Upper lobe of left lung (tissue), 6 donors: ENCODE measurements at regions not wholly inside any gene's neighbourhood (a gene's known extent, or its start where the extent isn't known, plus 50 kb on each side); places are given as distances from the start of the nearest gene placed in this dataset.
"Not testable (repeated sequence)": the region's sequence is repeated elsewhere in the genome, so short reads cannot be mapped to it uniquely, and the experiment has no call there.

Source experiments
- ATAC-seq, 2 donors: fragments of 200-7000 bp; cut with Tn5 transposase; one replicate each; pipeline ENCODE4 v1.9.1; 2022; ENCODE audit warnings: mild to moderate bottlenecking in 2 of 2, moderate library complexity in 2 of 2; ENCODE audit not compliant: low FRiP score in 2 of 2
- DNase-seq, 2 donors: peaks; one replicate each; pipeline ENCODE4 v3.0.0-alpha.2; 2019 to 2020
- H3K27ac ChIP-seq, 4 donors: fragments of 200-600 bp; sonication (generic); one replicate each; pipeline ENCODE4 v1.5.1; 2016 to 2019
- H3K27me3 ChIP-seq, 4 donors: fragments of 200-600 bp; sonication (generic); one replicate each; pipeline ENCODE4 v1.5.1; 2017 to 2019
- H3K36me3 ChIP-seq, 4 donors: fragments of 200-600 bp; sonication (generic); one replicate each; pipeline ENCODE4 v1.5.1; 2016 to 2019
- H3K4me1 ChIP-seq, 4 donors: fragments of 200-600 bp; sonication (generic); one replicate each; pipeline ENCODE4 v1.5.1; 2018 to 2019
- H3K4me3 ChIP-seq, 4 donors: fragments of 200-600 bp; sonication (generic); one replicate each; pipeline ENCODE4 v1.5.1; 2017 to 2019; ENCODE audit warnings: mild to moderate bottlenecking in 2 of 4, moderate library complexity in 1 of 4
- H3K9me3 ChIP-seq, 4 donors: fragments of 200-600 bp; sonication (generic); one replicate each; pipeline ENCODE4 v1.5.1; 2018 to 2019
- WGBS, 2 donors: methylation state at CpG; one replicate each; pipeline ENCODE4 v1.1.5; 2017 to 2018; 5-methylcytosine and 5-hydroxymethylcytosine counted together
- donor health status: DM: no; HTN: no; CAD: no; lungs with moderate emphysema.
- donor health status: DM: no; HTN: yes; CAD: no; lungs with severe emphysema.

- not testable (repeated sequence) for H3K4me1 ChIP-seq, H3K27ac ChIP-seq, H3K4me3 ChIP-seq, H3K36me3 ChIP-seq, DNase-seq, H3K9me3 ChIP-seq, ATAC-seq, H3K27me3 ChIP-seq
Observed at GRCh38 chrX:92430574-92430973, 651.4 kb downstream of the PCDH11X start.

- H3K4me3 ChIP-seq, H3K4me1 ChIP-seq, H3K27me3 ChIP-seq, H3K36me3 ChIP-seq, H3K9me3 ChIP-seq, H3K27ac ChIP-seq, ATAC-seq: not testable (repeated sequence)
- peak in 1 of 2 donors; percentile 1 for DNase-seq
- 86% methylated on average over 12 of the region's 13 CpGs; no CpG with 5 or more reads in 1 of the 2 donors for WGBS, 2 donors
Observed at GRCh38 chrX:92460539-92460938, 681.4 kb downstream of the PCDH11X start.

GRCh38 chrX:92480165-92480564, 701.0 kb downstream of the PCDH11X start:
- not testable (repeated sequence) for H3K4me1 ChIP-seq, DNase-seq, H3K27ac ChIP-seq, H3K36me3 ChIP-seq, ATAC-seq, H3K9me3 ChIP-seq, H3K4me3 ChIP-seq, H3K27me3 ChIP-seq
- 76 to 87% methylated on average over 3 of the region's 3 CpGs for WGBS, 2 donors

- DNase-seq, H3K36me3 ChIP-seq, H3K4me1 ChIP-seq, ATAC-seq, H3K4me3 ChIP-seq, H3K27ac ChIP-seq, H3K27me3 ChIP-seq, H3K9me3 ChIP-seq: not testable (repeated sequence)
- WGBS, 2 donors: 69 to 77% methylated on average over 2 to 3 of the region's 3 CpGs
Observed at GRCh38 chrX:92485487-92485886, 706.3 kb downstream of the PCDH11X start.

- not testable (repeated sequence) for H3K27me3 ChIP-seq, ATAC-seq, H3K36me3 ChIP-seq, H3K9me3 ChIP-seq, H3K4me3 ChIP-seq, H3K4me1 ChIP-seq, H3K27ac ChIP-seq
- WGBS, 2 donors: 91 to 95% methylated on average over 15 to 19 of the region's 19 CpGs
- DNase-seq: peak in 1 of 2 donors; percentile 54
Observed at GRCh38 chrX:92515270-92515669, 736.1 kb downstream of the PCDH11X start.

GRCh38 chrX:92528995-92529394, 749.8 kb downstream of the PCDH11X start:
- not testable (repeated sequence) for H3K9me3 ChIP-seq, DNase-seq, H3K4me3 ChIP-seq, H3K27ac ChIP-seq, ATAC-seq, H3K4me1 ChIP-seq, H3K27me3 ChIP-seq, H3K36me3 ChIP-seq
- 73 to 83% methylated on average over 2 of the region's 2 CpGs for WGBS, 2 donors

GRCh38 chrX:92540461-92540860, 761.3 kb downstream of the PCDH11X start:
- 60 to 69% methylated on average over 4 of the region's 4 CpGs for WGBS, 2 donors

GRCh38 chrX:92558323-92558722, 779.1 kb downstream of the PCDH11X start:
- H3K27ac ChIP-seq, ATAC-seq, H3K4me3 ChIP-seq: not testable (repeated sequence)

More at GRCh38 chrX:92540461-92540860, 761.3 kb downstream of the PCDH11X start:
- not testable (repeated sequence) for H3K9me3 ChIP-seq, H3K4me1 ChIP-seq, H3K36me3 ChIP-seq, H3K27ac ChIP-seq, DNase-seq, H3K4me3 ChIP-seq, H3K27me3 ChIP-seq, ATAC-seq

GRCh38 chrX:92558796-92559195, 779.6 kb downstream of the PCDH11X start:
- 62 to 65% methylated on average over 1 of the region's 1 CpG for WGBS, 2 donors

More at GRCh38 chrX:92558323-92558722, 779.1 kb downstream of the PCDH11X start:
- H3K9me3 ChIP-seq, H3K4me1 ChIP-seq, DNase-seq, H3K36me3 ChIP-seq, H3K27me3 ChIP-seq: not testable (repeated sequence)

GRCh38 chrX:92560083-92560482, 780.9 kb downstream of the PCDH11X start:
- ATAC-seq, H3K27me3 ChIP-seq, H3K27ac ChIP-seq, H3K9me3 ChIP-seq, H3K4me1 ChIP-seq, DNase-seq, H3K4me3 ChIP-seq, H3K36me3 ChIP-seq: not testable (repeated sequence)
- 67% methylated on average over 2 of the region's 2 CpGs; no CpG with 5 or more reads in 1 of the 2 donors for WGBS, 2 donors

More at GRCh38 chrX:92558796-92559195, 779.6 kb downstream of the PCDH11X start:
- not testable (repeated sequence) for H3K9me3 ChIP-seq, ATAC-seq, H3K4me1 ChIP-seq, H3K27ac ChIP-seq, H3K4me3 ChIP-seq, DNase-seq, H3K27me3 ChIP-seq, H3K36me3 ChIP-seq

- H3K27ac ChIP-seq, H3K9me3 ChIP-seq, H3K27me3 ChIP-seq, H3K36me3 ChIP-seq, ATAC-seq, H3K4me3 ChIP-seq, DNase-seq, H3K4me1 ChIP-seq: not testable (repeated sequence)
- WGBS, 2 donors: 76 to 93% methylated on average over 1 of the region's 1 CpG
Observed at GRCh38 chrX:92570217-92570616, 791.0 kb downstream of the PCDH11X start.

GRCh38 chrX:92586643-92587042, 807.5 kb downstream of the PCDH11X start:
- WGBS, 2 donors: 64 to 66% methylated on average over 3 of the region's 3 CpGs
- not testable (repeated sequence) for H3K36me3 ChIP-seq, H3K27ac ChIP-seq, H3K4me1 ChIP-seq, H3K9me3 ChIP-seq, ATAC-seq, H3K4me3 ChIP-seq, H3K27me3 ChIP-seq, DNase-seq

GRCh38 chrX:92589676-92590075, 810.5 kb downstream of the PCDH11X start:
- not testable (repeated sequence) for H3K27me3 ChIP-seq, H3K36me3 ChIP-seq, H3K9me3 ChIP-seq, H3K4me3 ChIP-seq, H3K4me1 ChIP-seq, ATAC-seq, DNase-seq, H3K27ac ChIP-seq
- WGBS, 2 donors: 51 to 72% methylated on average over 4 of the region's 4 CpGs

- DNase-seq, H3K9me3 ChIP-seq, H3K36me3 ChIP-seq, ATAC-seq, H3K4me1 ChIP-seq, H3K4me3 ChIP-seq, H3K27me3 ChIP-seq, H3K27ac ChIP-seq: not testable (repeated sequence)
- WGBS, 2 donors: 26 to 57% methylated on average over 1 to 2 of the region's 3 CpGs
Observed at GRCh38 chrX:92590726-92591298, 811.6 kb downstream of the PCDH11X start.
